ENCODE measurements at regions not wholly inside any gene's neighbourhood (a gene's known extent, or its start where the extent isn't known, plus 50 kb on each side); places are given as distances from the start of the nearest gene placed in this dataset.

DNA sequence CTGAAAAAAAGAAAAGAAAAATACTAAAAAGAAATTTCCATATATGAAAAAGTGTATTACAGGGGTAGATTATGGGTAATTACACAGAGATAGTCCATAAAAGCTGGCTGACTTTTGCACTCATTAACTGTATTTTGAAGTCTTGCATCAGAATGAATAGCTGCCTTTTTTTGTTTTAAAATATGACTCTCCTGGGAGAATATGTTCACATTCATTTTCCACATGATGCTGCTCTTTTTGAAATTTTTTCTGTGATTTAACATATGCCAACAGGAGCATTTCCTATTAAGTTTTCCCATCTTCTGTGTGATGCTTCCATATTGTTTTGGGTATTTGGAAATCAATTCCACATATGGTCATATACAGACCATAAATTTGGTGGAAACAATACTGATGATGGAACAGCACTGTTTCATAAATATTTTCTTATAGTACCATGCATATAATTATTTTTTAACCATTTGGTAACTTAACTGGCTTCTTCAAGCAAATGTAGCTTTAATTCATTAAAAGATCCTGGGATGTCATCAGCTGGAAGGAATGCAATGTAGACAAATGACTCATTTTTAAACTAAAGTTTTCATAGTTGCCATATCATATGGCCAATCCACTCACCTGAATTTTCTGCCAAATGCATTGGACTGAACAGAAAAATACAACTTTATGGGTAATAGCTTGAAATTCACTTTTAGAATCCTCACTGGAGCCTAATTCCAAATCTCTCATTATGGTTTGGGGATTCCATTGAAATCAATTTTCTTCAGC is 313.9 kb upstream of the GLI3 start:
- ChIA-PET POLR2A (no interaction called here), CTCF (no interaction called here)
- DNase-seq (ENCODE audit: low read depth): no peak
- TF ChIP-seq, protein P1, sequence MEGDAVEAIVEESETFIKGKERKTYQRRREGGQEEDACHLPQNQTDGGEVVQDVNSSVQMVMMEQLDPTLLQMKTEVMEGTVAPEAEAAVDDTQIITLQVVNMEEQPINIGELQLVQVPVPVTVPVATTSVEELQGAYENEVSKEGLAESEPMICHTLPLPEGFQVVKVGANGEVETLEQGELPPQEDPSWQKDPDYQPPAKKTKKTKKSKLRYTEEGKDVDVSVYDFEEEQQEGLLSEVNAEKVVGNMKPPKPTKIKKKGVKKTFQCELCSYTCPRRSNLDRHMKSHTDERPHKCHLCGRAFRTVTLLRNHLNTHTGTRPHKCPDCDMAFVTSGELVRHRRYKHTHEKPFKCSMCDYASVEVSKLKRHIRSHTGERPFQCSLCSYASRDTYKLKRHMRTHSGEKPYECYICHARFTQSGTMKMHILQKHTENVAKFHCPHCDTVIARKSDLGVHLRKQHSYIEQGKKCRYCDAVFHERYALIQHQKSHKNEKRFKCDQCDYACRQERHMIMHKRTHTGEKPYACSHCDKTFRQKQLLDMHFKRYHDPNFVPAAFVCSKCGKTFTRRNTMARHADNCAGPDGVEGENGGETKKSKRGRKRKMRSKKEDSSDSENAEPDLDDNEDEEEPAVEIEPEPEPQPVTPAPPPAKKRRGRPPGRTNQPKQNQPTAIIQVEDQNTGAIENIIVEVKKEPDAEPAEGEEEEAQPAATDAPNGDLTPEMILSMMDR (IDR thresholded peaks at IDR 0.05; ENCODE audit: insufficient read depth, low read depth, low read length): no peak
- Histone ChIP-seq H3K36me3 (ENCODE audit: control insufficient read depth, insufficient read depth, low read length) (no peaks in the 10 kb centered on the region), H3K27me3 (ENCODE audit: control insufficient read depth, insufficient read depth, low read length) (no peaks in the 10 kb centered on the region), H3K4me3 (ENCODE audit: low read depth, low read length) (no peak overlapping the region)

DNA sequence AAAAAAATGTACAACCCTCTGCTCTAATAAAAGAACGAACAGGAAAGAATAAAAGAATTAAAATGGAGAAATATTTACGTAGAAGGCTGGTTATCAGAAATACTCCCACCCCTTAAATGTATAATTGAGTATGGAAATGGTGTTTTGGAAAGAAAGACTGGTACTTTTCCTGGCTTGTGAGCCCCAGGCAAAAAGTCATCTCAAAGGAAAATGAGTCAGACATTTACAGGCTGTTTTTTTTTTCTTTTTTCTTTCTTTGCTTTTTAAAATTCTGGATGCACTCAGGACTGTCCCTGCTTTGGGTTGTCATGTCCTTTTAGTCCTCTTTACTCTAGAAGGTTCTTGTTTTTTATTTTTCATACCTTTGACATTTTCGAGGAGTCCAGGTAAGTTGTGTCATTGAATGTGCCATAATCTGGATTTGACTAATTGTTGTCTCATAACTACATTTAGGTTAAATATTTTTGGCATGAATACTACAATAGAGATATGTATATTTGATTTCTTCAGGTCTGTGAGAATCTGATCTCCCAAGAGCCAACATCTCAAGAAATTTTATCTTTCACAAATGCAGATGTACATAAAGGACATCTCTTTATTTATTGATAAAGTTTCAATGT is 313.0 kb upstream of the GLI3 start:
- TF ChIP-seq, protein P1 (IDR thresholded peaks at IDR 0.05; ENCODE audit: insufficient read depth, low read depth, low read length): no peak
- Histone ChIP-seq H3K27me3 (ENCODE audit: control insufficient read depth, insufficient read depth, low read length) (no peaks in the 10 kb centered on the region), H3K36me3 (ENCODE audit: control insufficient read depth, insufficient read depth, low read length) (no peaks in the 10 kb centered on the region), H3K4me3 (ENCODE audit: low read depth, low read length) (no peak overlapping the region)
- ChIA-PET POLR2A (no interaction called here), CTCF (no interaction called here)
- no peak for DNase-seq (ENCODE audit: low read depth)

DNA sequence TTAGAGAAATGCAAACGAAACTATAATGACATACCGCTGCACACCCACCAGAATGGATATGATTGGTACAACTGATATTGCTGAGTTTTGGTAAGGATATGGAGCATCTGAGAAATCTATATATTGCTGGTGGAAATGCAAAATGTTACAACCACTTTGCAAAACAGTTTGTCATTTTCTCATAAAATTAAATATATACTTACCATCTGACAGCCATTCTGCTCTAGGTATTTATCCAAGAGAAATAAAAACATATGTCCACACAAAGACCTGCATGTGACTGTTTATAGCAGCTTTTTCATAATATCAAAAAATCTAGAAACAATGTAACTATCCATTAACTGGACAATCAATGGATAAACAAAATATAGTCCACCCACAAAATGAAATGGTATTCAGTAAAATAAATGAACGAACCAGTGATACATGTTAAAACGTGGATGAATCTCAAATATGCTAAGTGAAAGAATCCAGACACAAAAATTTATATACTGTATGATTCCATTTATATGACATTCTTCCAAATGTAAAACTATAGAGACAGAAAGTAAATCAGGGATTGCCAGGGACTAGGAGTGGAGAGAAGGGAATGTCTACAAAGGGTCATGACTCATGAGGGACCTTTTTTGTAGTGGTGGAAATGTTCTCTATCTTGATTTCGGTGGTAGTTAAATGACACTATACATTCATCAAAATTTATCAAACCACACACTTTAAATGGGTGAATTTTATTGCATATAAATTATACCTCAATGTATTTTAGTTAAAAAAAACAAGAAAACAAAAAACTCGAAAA is 312.0 kb upstream of the GLI3 start:
- no peak for DNase-seq (ENCODE audit: low read depth)
- no peaks in the 10 kb centered on the region for H3K27me3 ChIP-seq (ENCODE audit: control insufficient read depth, insufficient read depth, low read length)
- CTCF ChIA-PET: no interaction called here
- H3K36me3 ChIP-seq (ENCODE audit: control insufficient read depth, insufficient read depth, low read length): no peaks in the 10 kb centered on the region
- POLR2A ChIA-PET: no interaction called here
- H3K4me3 ChIP-seq (ENCODE audit: low read depth, low read length): no peak overlapping the region
- TF ChIP-seq, protein P1 (IDR thresholded peaks at IDR 0.05; ENCODE audit: insufficient read depth, low read depth, low read length): no peak

DNA sequence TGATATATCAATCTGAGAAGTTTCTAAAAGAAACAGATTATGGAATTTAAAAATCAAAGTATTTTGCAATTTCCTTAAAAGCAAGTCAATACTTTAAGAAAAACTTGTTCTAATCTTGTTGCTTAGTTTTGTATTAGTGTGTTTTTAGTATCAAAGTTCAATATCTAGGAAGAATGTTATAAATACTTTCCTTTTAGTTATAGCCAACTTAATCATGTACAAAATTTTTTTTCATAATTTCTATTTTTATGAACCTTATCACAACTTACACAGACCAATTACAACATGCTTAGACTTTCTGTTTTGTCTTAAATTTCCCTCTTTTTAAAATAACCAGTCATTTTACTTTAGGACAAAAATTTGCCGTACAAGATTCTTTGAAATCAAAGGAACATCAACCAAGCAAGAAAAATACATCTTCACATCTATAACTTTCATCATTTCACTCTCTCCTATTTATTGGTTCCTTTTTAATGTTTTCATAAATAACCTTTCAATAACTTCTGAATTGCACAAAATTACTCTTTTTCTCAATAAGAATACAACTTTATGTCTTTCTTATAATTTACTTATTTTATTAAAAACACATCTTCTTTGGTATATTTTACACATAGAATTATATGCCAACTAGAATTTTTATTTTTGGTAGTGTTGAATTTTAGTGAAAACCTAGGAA is 308.2 kb upstream of the GLI3 start:
- ChIA-PET CTCF (interaction anchor here (0.9 kb wide), 1 partner anchor 261 kb away, joined by 4 read pairs; no protein-coding TSS in a partner anchor), POLR2A (no interaction called here)

More for the DNA sequence above, 308.2 kb upstream of the GLI3 start:
- Histone ChIP-seq H3K27me3 (ENCODE audit: control insufficient read depth, insufficient read depth, low read length) (no peaks in the 10 kb centered on the region), H3K4me3 (ENCODE audit: low read depth, low read length) (no peak overlapping the region), H3K36me3 (ENCODE audit: control insufficient read depth, insufficient read depth, low read length) (no peaks in the 10 kb centered on the region)
- no peak for DNase-seq (ENCODE audit: low read depth)
- TF ChIP-seq, protein P1 (IDR thresholded peaks at IDR 0.05; ENCODE audit: insufficient read depth, low read depth, low read length): no peak

Data from BJ (cell line).